Myocyte (in vitro differentiated cells): ENCODE measurements at regions not wholly inside any gene's neighbourhood (a gene's known extent, or its start where the extent isn't known, plus 50 kb on each side); places are given as distances from the start of the nearest gene placed in this dataset.
"Not testable (repeated sequence)": the region's sequence is repeated elsewhere in the genome, so short reads cannot be mapped to it uniquely, and the experiment has no call there.

ENCODE experiments used
- DNase-seq: peaks from one replicate; pipeline ENCODE4 v3.0.0-alpha.2; 2012; ENCODE audit warnings: low read depth

- peak; percentile 40 for DNase-seq
Measured at GRCh38 chr15:98321896-98322295, 326.4 kb upstream of the IGF1R start.

- no peak for DNase-seq
Measured at GRCh38 chr15:98322581-98322980, 325.8 kb upstream of the IGF1R start.

GRCh38 chr15:98324341-98324970 is 323.9 kb upstream of the IGF1R start:
- no peak for DNase-seq

DNA sequence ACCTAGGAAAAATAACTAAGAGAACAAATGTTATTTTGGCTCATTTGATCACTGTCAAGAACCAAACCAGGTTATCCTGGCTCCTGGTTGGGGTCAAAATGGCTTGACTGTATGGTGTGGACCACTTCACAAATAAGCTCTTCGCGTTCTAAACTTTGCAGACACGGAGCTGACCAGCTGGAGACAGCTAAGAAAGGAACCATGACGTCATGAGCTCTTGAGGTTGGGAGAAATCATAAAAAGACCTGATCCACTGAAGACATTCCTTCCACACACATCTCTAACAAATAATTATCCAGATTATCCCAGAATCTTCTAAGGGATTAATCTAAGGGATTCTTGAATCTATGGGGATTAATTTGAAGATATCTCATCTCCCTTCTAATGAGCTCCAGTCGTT is 321.5 kb upstream of the IGF1R start:
- no peak for DNase-seq

DNA sequence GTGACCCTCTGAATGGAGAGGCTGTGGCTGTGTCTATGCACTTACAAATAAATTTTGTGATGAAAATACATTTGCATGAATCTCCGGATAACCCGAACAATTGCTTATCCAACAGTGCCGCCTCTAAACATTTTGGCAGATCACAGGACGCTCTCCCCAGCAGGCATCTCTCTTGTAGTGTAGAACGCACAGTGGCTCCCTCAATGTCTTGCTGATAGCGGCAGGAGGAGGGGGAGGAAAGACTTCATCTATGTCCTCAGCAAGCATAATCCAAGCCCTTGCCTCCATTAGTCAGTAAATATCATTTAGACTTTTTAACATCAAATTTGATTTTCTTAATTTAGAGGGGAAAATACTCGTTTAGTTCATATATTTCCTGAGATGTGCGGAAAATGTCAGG is 318.1 kb upstream of the IGF1R start:
- no peak for DNase-seq

GRCh38 chr15:98330692-98331435 is 317.5 kb upstream of the IGF1R start:
- DNase-seq, result no peak

GRCh38 chr15:98331676-98332075 is 316.7 kb upstream of the IGF1R start:
- DNase-seq, result peak; percentile 27

GRCh38 chr15:98333251-98333650 is 315.1 kb upstream of the IGF1R start:
- DNase-seq, result no peak

DNA sequence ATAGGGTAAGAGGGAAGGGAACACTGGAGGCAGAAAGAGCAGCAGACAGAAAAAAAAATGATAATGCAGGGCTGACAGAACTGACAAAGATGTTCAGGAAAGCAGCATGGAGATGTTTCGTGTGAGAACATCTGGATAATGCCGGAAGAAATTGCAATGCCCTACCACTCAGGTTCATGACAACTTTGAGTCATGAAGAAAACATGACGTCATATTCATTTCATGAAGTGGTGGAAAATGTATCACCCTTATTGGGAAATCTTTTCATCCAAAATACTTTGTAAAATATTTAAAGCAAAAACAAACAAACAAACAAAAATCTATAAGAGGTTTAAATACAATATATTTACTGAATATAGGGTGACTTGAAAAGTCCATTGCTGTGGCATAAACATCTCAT is 305.4 kb upstream of the IGF1R start:
- no peak for DNase-seq

GRCh38 chr15:98344591-98344990 is 303.7 kb upstream of the IGF1R start:
- no peak for DNase-seq

DNA sequence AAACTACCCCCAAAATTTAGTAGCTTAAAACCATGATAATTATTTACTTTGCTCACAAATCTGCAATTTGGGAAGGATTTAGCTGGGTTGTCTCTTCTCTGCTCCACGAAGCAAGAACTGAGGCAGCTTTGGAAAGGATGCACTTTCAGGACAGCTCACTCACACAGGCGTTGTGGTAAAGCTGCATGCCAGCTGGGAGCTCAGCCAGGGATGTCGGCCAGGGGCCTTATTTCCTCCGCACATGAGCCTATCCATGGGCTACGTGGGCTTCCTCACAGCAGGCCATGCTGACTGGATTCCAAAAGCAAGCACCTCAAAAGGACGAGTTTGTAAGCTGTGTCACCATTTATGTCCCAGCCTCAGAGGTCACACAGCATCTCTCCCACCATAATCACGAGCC is 301.3 kb upstream of the IGF1R start:
- DNase-seq, result peak; percentile 14

GRCh38 chr15:98347866-98348265 is 300.5 kb upstream of the IGF1R start:
- no peak for DNase-seq

DNA sequence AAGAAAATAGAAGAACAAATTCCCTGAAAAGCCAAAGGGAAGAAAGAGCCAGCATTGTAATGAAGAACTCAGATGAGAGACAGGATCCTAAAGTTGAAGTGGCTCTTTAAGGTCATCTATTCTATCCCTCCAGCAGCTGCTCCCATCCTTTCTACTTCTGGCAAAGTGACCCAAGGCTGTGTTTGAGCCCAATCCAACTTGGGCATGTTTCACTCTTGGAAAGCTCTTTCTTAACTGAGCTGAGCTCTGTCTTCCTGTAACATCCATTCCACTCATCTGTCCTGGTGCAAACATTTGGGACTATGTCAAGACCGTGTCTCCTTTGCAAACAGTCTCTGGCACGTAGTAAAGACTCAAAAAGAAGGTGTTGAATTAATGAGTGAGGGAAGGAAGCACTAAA is 298.1 kb upstream of the IGF1R start:
- DNase-seq, result no peak

DNA sequence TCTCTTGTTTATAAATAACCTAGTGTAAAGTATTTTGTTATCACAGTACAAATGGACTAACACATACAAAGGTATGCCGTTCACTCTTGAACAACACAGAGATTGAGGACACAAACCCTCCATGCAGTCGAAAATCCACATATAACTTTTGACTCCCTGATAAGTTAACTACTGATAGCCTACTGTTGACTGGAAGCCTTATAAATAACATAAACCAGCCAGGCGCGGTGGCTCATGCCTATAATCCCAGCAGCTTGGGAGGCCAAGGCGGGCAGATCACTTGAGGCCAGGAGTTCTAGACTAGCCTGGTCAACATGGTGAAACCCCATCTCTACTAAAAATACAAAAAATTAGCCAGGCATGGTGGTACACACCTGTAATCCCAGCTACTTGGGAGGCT is 290.1 kb upstream of the IGF1R start:
- not testable (repeated sequence) for DNase-seq

DNA sequence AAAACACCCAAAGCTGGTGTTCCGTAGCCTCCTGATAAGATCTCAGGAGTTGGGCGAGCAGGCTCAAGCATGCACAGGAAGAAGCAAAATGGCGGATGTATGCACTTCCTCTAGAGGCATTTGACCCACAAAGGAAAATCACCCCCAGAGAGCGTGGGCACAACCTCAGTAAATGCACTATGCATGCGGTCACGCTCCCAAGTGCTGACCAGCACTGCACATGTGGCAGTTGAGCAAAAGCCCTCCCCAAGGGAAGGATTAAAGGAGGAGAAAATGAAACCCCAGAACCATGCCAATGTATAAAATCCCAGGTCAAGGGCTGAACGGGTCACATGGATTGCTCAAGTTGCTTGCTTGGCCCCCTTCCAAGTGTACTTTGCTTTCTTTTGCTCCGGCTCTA is 289.4 kb upstream of the IGF1R start:
- no peak for DNase-seq

DNA sequence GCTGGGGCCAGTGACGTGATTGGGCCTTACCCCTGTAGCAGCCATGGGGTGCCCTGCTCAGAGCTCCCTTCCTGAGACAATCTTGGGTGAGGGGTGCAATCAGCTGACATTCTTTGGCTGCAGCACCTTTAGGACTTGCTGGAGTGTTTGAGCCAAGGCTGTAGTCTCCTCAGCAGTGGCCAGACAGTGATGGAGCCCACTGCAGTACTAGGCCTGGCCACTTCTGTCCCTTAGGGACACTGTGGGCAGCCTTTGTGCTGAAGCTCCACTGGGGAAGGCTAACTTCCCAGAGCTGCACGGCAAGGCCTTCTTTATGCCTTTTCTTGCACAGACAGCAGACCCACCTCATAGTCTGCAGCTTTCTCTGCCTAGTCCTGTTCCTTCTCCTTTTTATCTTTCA is 284.9 kb upstream of the IGF1R start:
- DNase-seq, result no peak

DNA sequence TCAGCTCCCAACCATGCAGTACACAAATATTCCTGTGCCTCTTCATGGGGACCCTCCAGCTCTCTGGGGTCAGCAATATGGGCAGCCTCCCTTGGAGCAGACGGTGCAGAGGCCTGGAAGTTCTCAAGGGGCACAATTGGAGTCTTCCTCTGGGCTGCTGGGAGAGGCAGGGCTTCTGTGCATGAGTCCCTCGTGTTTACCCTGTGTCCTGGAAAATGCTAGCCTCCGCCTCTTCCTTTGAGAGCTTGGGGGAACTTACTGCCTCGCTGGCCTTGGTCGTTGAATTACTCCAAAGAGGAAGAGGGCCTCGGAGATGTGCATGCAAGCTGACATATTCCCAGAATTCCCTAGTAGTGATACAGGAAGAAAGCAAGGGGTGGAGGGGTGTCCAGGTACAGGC is 284.4 kb upstream of the IGF1R start:
- no peak for DNase-seq

DNA sequence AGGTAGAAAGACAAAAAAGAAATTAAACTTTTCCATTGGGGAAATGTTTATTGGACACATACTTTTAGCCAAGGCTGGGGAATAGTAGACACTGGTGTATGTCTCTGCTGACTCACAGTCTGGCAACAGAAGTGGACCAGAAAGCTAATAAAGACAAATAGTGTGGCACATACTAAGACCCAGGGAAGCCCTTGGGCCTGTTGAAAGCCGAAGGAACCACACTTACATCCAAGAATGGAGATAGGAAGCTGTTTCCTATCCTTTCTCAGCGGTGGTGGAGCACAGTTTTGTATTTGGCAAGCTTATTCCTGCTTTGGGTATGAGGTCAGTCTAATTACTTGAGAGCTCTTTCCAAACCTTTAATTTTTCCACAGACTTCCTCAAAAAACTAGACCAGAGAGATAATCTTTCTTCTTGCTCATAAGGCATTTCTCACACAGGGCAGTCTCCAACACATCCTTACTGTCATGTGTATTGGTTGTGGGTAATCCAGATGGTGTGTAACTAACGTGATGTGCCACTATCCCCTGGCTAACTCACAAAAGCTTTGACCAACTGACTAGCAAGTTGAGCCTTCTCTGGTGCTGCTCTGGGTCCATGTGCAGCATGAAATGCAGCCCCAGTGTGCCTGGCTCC is 279.1 kb upstream of the IGF1R start:
- no peak for DNase-seq

- DNase-seq, result no peak
Measured at GRCh38 chr15:98375513-98376340, 272.6 kb upstream of the IGF1R start.

DNA sequence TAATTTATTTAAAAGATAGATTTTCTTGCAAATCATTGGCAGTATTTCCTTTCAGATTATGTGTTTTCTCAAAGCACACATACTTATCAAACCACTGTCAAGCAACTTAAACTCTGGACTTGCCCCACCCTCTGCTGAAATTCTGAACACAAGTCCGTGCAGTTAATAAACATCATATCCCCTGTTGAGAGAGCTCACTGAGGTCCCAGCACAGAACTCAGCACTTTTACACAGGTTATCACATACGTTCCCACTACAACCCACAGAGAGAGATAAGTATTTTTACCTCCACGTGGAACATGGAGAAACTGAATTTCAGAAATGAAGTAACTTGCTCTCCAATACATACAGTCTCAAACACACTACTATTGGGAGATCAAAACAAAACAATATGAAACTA is 267.6 kb upstream of the IGF1R start:
- no peak for DNase-seq

GRCh38 chr15:98381446-98381845 is 266.9 kb upstream of the IGF1R start:
- DNase-seq, result no peak

- DNase-seq, result no peak
Measured at GRCh38 chr15:98382139-98382538, 266.2 kb upstream of the IGF1R start.
